D721Med (cell line): ENCODE measurements at regions not wholly inside any gene's neighbourhood (a gene's known extent, or its start where the extent isn't known, plus 50 kb on each side); places are given as distances from the start of the nearest gene placed in this dataset.

Experiments used
- DNase-seq: peaks from one replicate; pipeline ENCODE4 v3.0.0; 2011; ENCODE audit warnings: low spot score; ENCODE audit not compliant: insufficient read length
- FAIRE-seq: peaks from 2 replicates; lab custom pipeline; 2011; peaks lifted over from hg19 to GRCh38; lab: Jason Lieb, UNC
- CTCF ChIP-seq: IDR thresholded peaks from 2 replicates; pipeline ENCODE4 v1.5.1; 2012; ENCODE audit warnings: mild to moderate bottlenecking, control low read depth; ENCODE audit not compliant: insufficient read depth; ENCODE audit errors: missing control alignments

DNA sequence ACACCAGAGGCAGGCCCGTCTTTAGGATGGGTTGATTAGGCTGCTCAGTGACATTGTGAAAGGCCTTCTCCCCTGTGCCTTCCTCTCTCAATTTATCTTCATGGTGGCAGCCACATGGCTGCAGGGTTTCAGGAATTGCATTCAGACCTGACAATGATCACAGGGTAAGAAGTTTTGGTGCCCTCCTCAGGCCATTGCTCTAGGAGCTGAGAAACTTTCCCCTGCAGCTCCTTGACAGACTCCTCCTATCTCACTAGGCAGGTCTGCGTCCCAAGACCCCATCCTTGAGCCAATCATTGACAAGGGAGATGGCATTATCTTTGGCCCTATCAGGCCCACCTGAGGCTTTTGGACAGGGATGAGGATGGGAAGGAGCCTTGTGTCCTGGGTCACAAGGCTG, 57.4 kb upstream of the ANO4 start:
- TF ChIP-seq CTCF, result no peak
- FAIRE-seq, result no peak
- DNase-seq, result no peak

GRCh38 chr12:100738086-100738485, 56.5 kb upstream of the ANO4 start:
- no peak for DNase-seq
- FAIRE-seq, result no peak
- TF ChIP-seq CTCF, result no peak

GRCh38 chr12:100741084-100741711, 53.4 kb upstream of the ANO4 start:
- no peak for DNase-seq
- FAIRE-seq, result peak; percentile 88
- TF ChIP-seq CTCF, result peak; percentile 74

DNA sequence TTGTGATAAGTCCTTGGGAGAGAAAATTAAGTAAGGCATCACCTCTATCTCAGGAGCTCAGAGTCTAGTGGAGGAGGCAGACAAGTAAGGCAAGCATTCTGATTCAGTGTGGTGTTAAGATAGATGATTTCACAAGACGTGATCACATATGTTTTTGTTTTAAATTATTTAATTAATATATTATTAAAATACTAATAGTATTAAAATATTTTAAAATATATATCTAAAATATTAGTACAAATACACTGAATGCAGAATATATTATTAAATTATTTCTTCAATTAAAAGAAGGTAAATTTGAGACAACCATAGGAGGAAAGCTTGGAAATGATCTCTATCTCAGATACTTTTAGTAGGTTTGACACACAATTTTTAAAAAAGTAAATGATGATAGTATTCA, 51.5 kb upstream of the ANO4 start:
- DNase-seq (no peak), FAIRE-seq (no peak)
- TF ChIP-seq CTCF, result no peak
